Skeletal muscle cell (primary cell): ENCODE measurements at regions not wholly inside any gene's neighbourhood (a gene's known extent, or its start where the extent isn't known, plus 50 kb on each side); places are given as distances from the start of the nearest gene placed in this dataset.

Source experiments
- DNase-seq: peaks from one replicate; pipeline ENCODE4 v3.0.0-alpha.2; 2010; ENCODE audit warnings: low read depth
- H3K4me3 ChIP-seq: 2 replicates; pipeline ENCODE4 v1.5.1; 2011; ENCODE audit warnings: low read depth, mild to moderate bottlenecking, control low read depth, low read length, moderate library complexity

- no peak overlapping the region for H3K4me3 ChIP-seq
- no peak for DNase-seq
These were observed 232.9 kb downstream of the EPM2A start for GRCh38 chr6:145502416-145502815.

GRCh38 chr6:145506136-145506535 is 229.2 kb downstream of the EPM2A start:
- no peak overlapping the region for H3K4me3 ChIP-seq
- no peak for DNase-seq

- no peak for DNase-seq
- no peak overlapping the region for H3K4me3 ChIP-seq
These were observed 228.8 kb downstream of the EPM2A start for GRCh38 chr6:145506565-145506964.

- H3K4me3 ChIP-seq, result no peak overlapping the region
- DNase-seq, result no peak
These were observed 228.1 kb downstream of the EPM2A start for GRCh38 chr6:145507239-145507638.

GRCh38 chr6:145508107-145508506 is 227.2 kb downstream of the EPM2A start:
- no peak for DNase-seq
- H3K4me3 ChIP-seq, result no peak overlapping the region

- no peak overlapping the region for H3K4me3 ChIP-seq
- DNase-seq, result no peak
These were observed 217.8 kb downstream of the EPM2A start for GRCh38 chr6:145517492-145517891.

- H3K4me3 ChIP-seq, result no peak overlapping the region
- DNase-seq, result no peak
These were observed 210.3 kb downstream of the EPM2A start for GRCh38 chr6:145525038-145525437.

- no peak overlapping the region for H3K4me3 ChIP-seq
- no peak for DNase-seq
These were observed 205.7 kb downstream of the EPM2A start for GRCh38 chr6:145529582-145529981.

- no peak for DNase-seq
- no peak overlapping the region for H3K4me3 ChIP-seq
These were observed 204.9 kb downstream of the EPM2A start for GRCh38 chr6:145530454-145530853.

GRCh38 chr6:145531032-145531431 is 204.3 kb downstream of the EPM2A start:
- no peak overlapping the region for H3K4me3 ChIP-seq
- no peak for DNase-seq

- H3K4me3 ChIP-seq, result no peak overlapping the region
- no peak for DNase-seq
These were observed 203.5 kb downstream of the EPM2A start for GRCh38 chr6:145531822-145532221.

GRCh38 chr6:145532361-145532760 is 203.0 kb downstream of the EPM2A start:
- H3K4me3 ChIP-seq, result no peak overlapping the region

GRCh38 chr6:145534989-145535388 is 200.3 kb downstream of the EPM2A start:
- H3K4me3 ChIP-seq, result no peak overlapping the region
- DNase-seq, result no peak

More at GRCh38 chr6:145532361-145532760, 203.0 kb downstream of the EPM2A start:
- DNase-seq, result no peak

GRCh38 chr6:145538989-145539388 is 196.3 kb downstream of the EPM2A start:
- DNase-seq, result no peak
- H3K4me3 ChIP-seq, result no peak overlapping the region

GRCh38 chr6:145539831-145540230 is 195.5 kb downstream of the EPM2A start:
- DNase-seq, result no peak

GRCh38 chr6:145540741-145541140 is 194.6 kb downstream of the EPM2A start:
- no peak overlapping the region for H3K4me3 ChIP-seq
- DNase-seq, result no peak

More at GRCh38 chr6:145539831-145540230, 195.5 kb downstream of the EPM2A start:
- H3K4me3 ChIP-seq, result no peak overlapping the region

GRCh38 chr6:145544041-145544440 is 191.3 kb downstream of the EPM2A start:
- DNase-seq, result peak; percentile 86
- H3K4me3 ChIP-seq, result no peak overlapping the region

- H3K4me3 ChIP-seq, result no peak overlapping the region
- DNase-seq, result no peak
These were observed 190.8 kb downstream of the EPM2A start for GRCh38 chr6:145544514-145544913.

- DNase-seq, result no peak
These were observed 189.1 kb downstream of the EPM2A start for GRCh38 chr6:145546265-145546664.

GRCh38 chr6:145547594-145548335 is 187.6 kb downstream of the EPM2A start:
- no peak overlapping the region for H3K4me3 ChIP-seq
- DNase-seq, result no peak

More at GRCh38 chr6:145546265-145546664, 189.1 kb downstream of the EPM2A start:
- H3K4me3 ChIP-seq, result no peak overlapping the region

GRCh38 chr6:145548933-145549648 is 186.2 kb downstream of the EPM2A start:
- no peak for DNase-seq
- no peak overlapping the region for H3K4me3 ChIP-seq
